GM03348 (cell line): ENCODE measurements at regions not wholly inside any gene's neighbourhood (a gene's known extent, or its start where the extent isn't known, plus 50 kb on each side); places are given as distances from the start of the nearest gene placed in this dataset.
"Not testable (repeated sequence)": the region's sequence is repeated elsewhere in the genome, so short reads cannot be mapped to it uniquely, and the experiment has no call there.

Experiments
- DNase-seq: peaks from one replicate; pipeline ENCODE4 v3.0.0; 2012; ENCODE audit warnings: low spot score

- DNase-seq, result no peak
These were observed 1615.5 kb upstream of the PCDH7 start for GRCh38 chr4:29104694-29105093.

- no peak for DNase-seq
These were observed 1606.2 kb upstream of the PCDH7 start for GRCh38 chr4:29113960-29114359.

- DNase-seq, result not testable (repeated sequence)
These were observed 1602.9 kb upstream of the PCDH7 start for GRCh38 chr4:29117231-29117722.

- DNase-seq, result no peak
These were observed 1598.6 kb upstream of the PCDH7 start for GRCh38 chr4:29121586-29121985.

- DNase-seq, result no peak
These were observed 1591.4 kb upstream of the PCDH7 start for GRCh38 chr4:29128810-29129209.

- DNase-seq, result no peak
These were observed 1588.9 kb upstream of the PCDH7 start for GRCh38 chr4:29131304-29131703.

GRCh38 chr4:29142708-29143107 is 1577.5 kb upstream of the PCDH7 start:
- no peak for DNase-seq

- DNase-seq, result peak; percentile 42
These were observed 1568.6 kb upstream of the PCDH7 start for GRCh38 chr4:29151584-29151983.

- DNase-seq, result no peak
These were observed 1566.5 kb upstream of the PCDH7 start for GRCh38 chr4:29153642-29154041.

- no peak for DNase-seq
These were observed 1544.9 kb upstream of the PCDH7 start for GRCh38 chr4:29175291-29175690.

- DNase-seq, result no peak
These were observed 1521.1 kb upstream of the PCDH7 start for GRCh38 chr4:29199025-29199424.

GRCh38 chr4:29199485-29199884 is 1520.7 kb upstream of the PCDH7 start:
- DNase-seq, result no peak

- DNase-seq, result no peak
These were observed 1507.1 kb upstream of the PCDH7 start for GRCh38 chr4:29213020-29213419.

GRCh38 chr4:29220761-29221160 is 1499.4 kb upstream of the PCDH7 start:
- DNase-seq, result no peak

- no peak for DNase-seq
These were observed 1495.3 kb upstream of the PCDH7 start for GRCh38 chr4:29224911-29225310.

GRCh38 chr4:29240641-29241040 is 1479.5 kb upstream of the PCDH7 start:
- no peak for DNase-seq

- no peak for DNase-seq
These were observed 1477.1 kb upstream of the PCDH7 start for GRCh38 chr4:29243054-29243453.

- no peak for DNase-seq
These were observed 1476.3 kb upstream of the PCDH7 start for GRCh38 chr4:29243851-29244250.

- no peak for DNase-seq
These were observed 1460.6 kb upstream of the PCDH7 start for GRCh38 chr4:29259556-29259955.

GRCh38 chr4:29262986-29263385 is 1457.2 kb upstream of the PCDH7 start:
- DNase-seq, result no peak

- DNase-seq, result no peak
These were observed 1444.0 kb upstream of the PCDH7 start for GRCh38 chr4:29276150-29276549.

GRCh38 chr4:29277381-29277780 is 1442.8 kb upstream of the PCDH7 start:
- peak; percentile 11 for DNase-seq

- DNase-seq, result peak; percentile 25
These were observed 1441.6 kb upstream of the PCDH7 start for GRCh38 chr4:29278585-29278984.

- DNase-seq, result no peak
These were observed 1431.1 kb upstream of the PCDH7 start for GRCh38 chr4:29289118-29289517.

GRCh38 chr4:29295280-29295679 is 1424.9 kb upstream of the PCDH7 start:
- DNase-seq, result peak; percentile 11
